ENCODE measurements at regions not wholly inside any gene's neighbourhood (a gene's known extent, or its start where the extent isn't known, plus 50 kb on each side); places are given as distances from the start of the nearest gene placed in this dataset.
"Not testable (repeated sequence)": the region's sequence is repeated elsewhere in the genome, so short reads cannot be mapped to it uniquely, and the experiment has no call there.

DNA sequence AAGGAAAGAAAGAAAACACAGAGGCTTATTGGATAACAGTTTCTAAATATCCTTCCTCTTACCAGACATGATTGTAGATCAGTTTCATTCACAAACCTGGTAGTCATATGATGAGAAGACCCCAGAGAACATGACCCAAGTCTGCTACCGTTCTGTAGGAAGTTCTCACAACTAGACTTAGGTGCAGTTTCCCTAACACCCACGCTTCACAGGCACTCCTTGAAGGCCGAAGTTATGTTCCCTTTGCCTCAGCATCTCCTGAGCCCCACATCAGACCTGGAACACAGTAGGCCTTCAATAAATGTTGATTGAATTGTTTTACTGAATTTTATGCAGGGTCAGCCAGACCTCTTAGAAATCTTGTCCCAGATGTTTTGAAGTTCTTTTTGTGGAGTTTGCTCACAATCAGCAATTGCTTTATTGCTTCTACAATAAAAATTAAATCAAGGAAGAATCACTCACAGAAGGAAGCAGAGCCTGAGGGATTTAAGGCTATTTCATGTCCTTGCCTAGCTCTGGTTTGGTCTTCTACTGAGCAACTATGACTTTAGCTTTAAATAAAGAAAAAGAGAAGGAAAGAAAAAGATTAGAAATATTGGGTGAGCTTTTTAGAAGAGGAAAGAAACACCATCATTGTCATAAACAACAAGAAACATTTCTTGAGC is 138.6 kb upstream of the MDM1 start:
- DNase-seq (ENCODE audit: extremely low read depth in 1 of 11, low read depth in 9 of 11, low spot score in 4 of 11): no peak

DNA sequence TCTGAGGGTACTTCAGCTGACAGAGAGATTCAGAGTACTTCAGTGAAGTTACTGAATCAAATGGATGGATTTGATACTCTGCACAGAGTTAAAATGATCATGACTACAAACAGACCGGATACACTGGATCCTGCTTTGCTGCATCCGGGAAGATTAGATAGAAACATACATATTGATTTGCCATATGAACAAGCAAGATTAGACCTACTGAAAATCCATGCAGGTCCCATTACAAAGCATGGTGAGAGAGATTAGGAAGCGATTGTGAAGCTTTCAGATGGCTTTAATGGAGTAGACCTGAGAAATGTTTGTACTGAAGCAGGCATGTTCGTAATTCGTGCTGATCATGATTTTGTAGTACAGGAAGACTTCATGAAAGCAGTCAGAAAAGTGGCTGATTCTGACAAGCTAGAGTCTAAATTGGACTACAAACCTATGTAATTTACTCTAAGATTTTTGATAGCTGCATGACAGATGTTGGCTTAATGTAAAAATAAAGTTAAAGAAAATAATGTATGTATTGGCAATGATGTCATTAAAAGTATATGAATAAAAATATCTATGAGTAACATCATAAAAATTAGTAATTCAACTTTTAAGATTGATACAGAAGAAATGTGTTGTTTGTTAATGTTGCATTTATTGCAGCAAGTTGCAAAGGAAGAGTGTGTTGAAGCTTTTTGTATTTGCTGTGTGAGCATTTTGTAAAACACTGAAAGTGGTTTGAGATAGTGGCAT is 136.1 kb upstream of the RAP1B start:
- no peak for DNase-seq (ENCODE audit: extremely low read depth in 1 of 11, low read depth in 9 of 11, low spot score in 4 of 11)

GRCh38 chr12:68476794-68477193 is 133.9 kb upstream of the RAP1B start:
- no peak for DNase-seq (ENCODE audit: extremely low read depth in 1 of 11, low read depth in 9 of 11, low spot score in 4 of 11)

DNA sequence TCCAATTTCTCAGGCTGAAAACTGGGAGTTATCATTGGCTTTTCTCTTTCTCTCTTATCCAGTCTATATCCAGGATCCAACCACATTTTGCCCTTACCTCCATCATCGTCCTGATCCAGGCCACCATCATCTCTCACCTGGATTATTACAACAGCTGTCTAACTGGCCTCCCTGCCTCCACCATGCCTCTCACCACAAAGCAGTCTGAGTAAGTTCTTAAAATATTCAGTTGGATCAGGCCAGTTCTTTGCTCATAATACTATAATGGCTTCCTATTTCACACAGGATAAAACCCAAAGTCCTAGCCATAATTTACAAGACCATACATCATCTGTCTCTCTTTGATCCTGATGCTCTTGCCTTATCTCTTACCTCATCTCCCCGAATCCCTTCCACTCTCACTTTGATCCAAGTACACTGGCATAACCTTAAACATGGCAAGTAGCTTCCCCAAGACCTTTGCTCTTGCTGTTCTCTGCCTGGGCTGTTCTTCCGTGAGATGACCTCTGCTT is 133.4 kb upstream of the RAP1B start:
- DNase-seq (ENCODE audit: extremely low read depth in 1 of 11, low read depth in 9 of 11, low spot score in 4 of 11): no peak

- DNase-seq (ENCODE audit: extremely low read depth in 1 of 11, low read depth in 9 of 11, low spot score in 4 of 11): no peak
Observed at GRCh38 chr12:68477906-68478305, 132.8 kb upstream of the RAP1B start.

DNA sequence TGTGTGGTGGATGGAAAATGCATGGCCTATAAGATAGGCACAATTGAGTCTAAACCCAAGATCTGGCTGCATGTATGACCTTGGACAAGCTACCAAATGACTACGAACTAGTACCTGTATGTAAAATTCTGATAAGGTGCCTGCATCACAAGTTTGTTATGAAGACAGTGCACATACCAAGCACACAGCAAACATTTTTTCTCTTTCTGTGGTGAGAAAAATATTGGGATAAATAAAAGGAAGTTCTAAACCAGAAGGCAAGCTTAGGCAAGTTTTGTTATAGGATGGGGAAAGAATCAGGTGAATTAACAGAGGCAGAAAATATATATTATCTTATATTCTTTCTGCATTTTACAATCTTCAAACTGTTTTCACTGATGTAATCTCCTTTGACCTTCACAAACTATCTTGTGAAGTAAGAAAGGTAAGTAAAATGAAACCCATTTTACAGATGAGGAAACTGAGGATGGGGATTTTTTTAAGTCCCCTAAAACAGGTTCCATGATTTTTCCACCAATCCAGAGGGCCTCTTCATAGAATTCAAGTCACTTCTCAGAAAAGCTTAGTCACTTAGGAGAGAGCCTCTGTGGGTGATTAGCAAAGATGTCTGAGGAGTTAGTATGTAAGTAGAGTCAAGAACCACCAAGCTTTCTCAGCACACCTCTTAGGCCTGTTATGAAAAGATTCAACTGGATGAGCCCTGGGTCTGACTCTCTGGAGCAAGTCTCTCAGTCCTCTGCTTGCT is 132.0 kb upstream of the RAP1B start:
- no peak for DNase-seq (ENCODE audit: extremely low read depth in 1 of 11, low read depth in 9 of 11, low spot score in 4 of 11)

DNA sequence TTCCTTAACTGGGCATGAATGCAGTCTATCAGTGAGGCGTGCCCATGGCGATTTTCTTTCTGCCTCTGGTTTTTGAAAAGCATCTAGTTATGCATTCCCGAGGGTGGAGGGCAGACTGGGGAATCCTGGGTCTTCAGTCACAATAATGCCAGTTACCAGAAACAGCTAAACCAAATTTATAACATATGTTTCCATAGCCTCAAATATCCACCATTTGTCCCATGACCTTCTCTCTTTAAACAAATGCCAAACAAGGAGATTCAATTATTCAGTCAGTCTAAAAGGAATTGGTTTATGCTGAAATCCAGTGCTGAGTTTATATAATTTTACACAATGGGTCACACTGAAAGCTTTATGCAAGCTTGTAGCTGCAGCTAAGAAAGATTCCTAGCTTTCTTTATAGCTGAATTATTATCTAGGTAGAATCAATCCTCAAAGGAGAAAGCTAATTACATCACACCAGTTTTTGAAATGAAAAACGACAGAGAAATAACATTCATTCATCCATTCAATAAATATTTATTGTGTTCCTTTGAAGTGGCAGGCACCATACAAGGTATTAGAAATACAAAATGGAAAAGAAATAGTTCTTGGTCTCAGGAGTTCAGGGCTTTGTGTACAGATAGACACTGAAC is 131.3 kb upstream of the RAP1B start:
- DNase-seq (ENCODE audit: extremely low read depth in 1 of 11, low read depth in 9 of 11, low spot score in 4 of 11): no peak

DNA sequence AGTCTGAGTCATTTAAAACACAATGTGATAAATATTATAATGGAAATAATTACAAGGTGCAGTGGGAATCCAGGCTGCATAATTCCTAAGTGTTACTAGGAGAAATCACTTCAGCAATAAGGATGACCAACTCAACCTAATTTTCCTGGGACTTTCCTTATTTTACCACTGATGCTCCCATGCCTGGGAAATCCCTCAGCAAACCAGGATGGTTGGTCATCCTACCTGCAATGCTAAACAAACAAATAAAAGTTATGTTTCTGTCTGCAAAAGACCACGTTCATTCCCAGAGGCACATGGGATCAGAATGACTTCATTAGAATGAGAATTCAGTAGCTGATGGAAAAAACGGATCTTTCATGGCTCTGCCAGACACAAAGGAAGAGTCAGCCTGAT is 130.8 kb upstream of the RAP1B start:
- DNase-seq (ENCODE audit: extremely low read depth in 1 of 11, low read depth in 9 of 11, low spot score in 4 of 11): no peak

- no peak for DNase-seq (ENCODE audit: extremely low read depth in 1 of 11, low read depth in 9 of 11, low spot score in 4 of 11)
Observed at GRCh38 chr12:68480526-68480925, 130.2 kb upstream of the RAP1B start.

DNA sequence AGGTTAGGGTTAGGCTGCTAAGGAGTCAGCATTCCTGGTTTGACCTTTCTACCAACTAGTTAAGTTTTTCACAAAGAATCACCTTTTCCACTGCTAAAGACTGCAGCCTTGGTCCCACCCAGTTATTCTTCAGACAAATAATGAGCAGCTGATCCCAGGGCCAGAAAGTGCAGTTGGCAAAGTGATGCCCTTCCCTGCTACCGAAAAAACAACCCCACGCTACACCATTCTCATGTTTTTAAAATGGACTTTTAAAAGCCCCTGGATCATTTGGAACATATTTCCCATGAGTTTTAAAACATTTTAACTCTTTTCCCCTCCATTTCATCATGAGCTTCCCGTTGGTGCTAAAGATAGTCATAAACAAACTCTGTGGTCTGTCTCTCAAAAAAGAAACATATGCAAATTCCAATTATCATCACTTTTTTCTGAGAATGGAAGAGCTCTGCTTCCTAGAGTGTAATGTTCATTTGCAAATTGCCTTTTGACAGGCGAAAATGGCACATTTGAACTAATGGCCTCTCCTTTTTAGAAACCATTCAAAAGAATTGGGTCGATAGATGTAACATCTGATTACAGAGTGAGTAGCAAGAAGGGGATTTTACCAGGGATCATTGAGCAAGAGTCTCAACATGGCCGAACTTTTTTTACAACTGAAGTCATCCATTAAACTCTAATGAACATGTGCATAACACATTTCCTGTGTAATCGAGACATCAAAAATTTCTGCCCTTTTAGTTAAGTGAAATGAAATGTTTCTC is 129.3 kb upstream of the RAP1B start:
- no peak for DNase-seq (ENCODE audit: extremely low read depth in 1 of 11, low read depth in 9 of 11, low spot score in 4 of 11)

- DNase-seq (ENCODE audit: extremely low read depth in 1 of 11, low read depth in 9 of 11, low spot score in 4 of 11): no peak
Observed at GRCh38 chr12:68482014-68482413, 128.7 kb upstream of the RAP1B start.

GRCh38 chr12:68482660-68483059 is 128.0 kb upstream of the RAP1B start:
- no peak for DNase-seq (ENCODE audit: extremely low read depth in 1 of 11, low read depth in 9 of 11, low spot score in 4 of 11)

DNA sequence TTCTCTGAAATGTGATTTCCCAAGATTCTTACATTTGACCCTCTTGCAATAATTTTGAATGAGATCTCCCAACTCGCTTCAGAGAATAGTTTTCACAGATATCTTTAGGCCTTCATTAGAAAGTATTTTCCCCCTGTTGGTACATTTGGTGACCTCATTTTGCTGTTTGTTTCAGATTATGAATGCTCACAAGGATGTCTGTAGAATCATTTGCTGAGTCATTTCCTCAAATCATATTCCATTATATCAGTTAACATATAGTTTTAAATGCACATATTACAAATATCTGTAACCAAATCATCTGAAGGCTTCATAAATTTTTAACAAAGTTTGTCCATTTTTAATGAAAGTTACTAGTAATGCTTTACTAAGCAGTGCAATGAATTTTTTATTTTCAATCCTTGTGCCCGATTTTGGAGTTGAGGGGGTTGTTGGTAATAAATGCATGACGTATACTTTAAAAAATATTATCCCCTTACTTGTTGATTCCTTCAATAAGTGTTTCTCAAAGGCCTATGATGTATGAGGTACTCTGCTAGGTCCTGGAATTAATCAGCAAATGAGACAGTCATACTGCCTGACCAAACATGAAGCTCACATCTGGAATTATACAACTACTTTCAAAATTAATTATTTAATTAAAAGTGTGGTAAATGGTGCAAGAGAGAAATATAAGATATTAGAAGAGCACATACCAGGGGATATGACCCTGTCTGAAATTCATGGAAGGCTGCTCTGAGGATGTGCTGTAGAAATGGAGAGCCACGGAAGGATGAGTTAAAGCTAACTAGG is 126.9 kb upstream of the RAP1B start:
- DNase-seq (ENCODE audit: extremely low read depth in 1 of 11, low read depth in 9 of 11, low spot score in 4 of 11): no peak

GRCh38 chr12:68484578-68484977 is 126.1 kb upstream of the RAP1B start:
- DNase-seq (ENCODE audit: extremely low read depth in 1 of 11, low read depth in 9 of 11, low spot score in 4 of 11): not testable (repeated sequence)

GRCh38 chr12:68486449-68486848 is 124.2 kb upstream of the RAP1B start:
- not testable (repeated sequence) for DNase-seq (ENCODE audit: extremely low read depth in 1 of 11, low read depth in 9 of 11, low spot score in 4 of 11)

DNA sequence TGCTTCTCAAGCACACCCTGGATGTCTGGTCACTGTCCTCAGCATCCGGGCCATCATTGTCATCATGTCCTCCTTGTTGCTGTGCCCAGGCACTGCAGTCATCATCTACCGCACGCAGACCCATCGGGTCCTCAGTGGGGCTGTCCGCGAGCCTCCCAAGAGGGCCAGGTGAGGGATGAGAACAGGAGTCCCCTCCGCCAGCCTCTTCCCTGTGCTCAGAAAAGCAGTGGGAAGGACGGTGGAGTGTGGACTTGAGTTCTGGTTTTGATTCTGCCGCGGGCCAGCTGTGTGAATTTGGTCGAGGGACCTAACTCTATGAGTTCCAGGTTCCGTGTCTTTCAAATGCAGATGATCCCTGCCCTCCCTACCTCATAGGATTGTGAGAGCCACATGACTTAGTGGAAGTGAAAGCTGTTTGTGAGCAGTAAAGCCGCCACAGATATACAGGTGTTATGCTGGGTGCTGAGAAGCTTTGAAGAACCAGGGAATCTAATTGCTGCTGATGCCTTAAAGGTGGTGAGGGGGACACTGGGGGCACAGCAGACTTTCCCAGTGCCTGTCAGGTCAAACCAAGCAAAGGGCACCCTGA is 122.9 kb upstream of the RAP1B start:
- no peak for DNase-seq (ENCODE audit: extremely low read depth in 1 of 11, low read depth in 9 of 11, low spot score in 4 of 11)

- no peak for DNase-seq (ENCODE audit: extremely low read depth in 1 of 11, low read depth in 9 of 11, low spot score in 4 of 11)
Observed at GRCh38 chr12:68489273-68489672, 121.4 kb upstream of the RAP1B start.

GRCh38 chr12:68490476-68490875 is 120.2 kb upstream of the RAP1B start:
- no peak for DNase-seq (ENCODE audit: extremely low read depth in 1 of 11, low read depth in 9 of 11, low spot score in 4 of 11)

Data from renal cortex interstitium (tissue), 11 donors.